ENCODE measurements at regions not wholly inside any gene's neighbourhood (a gene's known extent, or its start where the extent isn't known, plus 50 kb on each side); places are given as distances from the start of the nearest gene placed in this dataset.

DNA sequence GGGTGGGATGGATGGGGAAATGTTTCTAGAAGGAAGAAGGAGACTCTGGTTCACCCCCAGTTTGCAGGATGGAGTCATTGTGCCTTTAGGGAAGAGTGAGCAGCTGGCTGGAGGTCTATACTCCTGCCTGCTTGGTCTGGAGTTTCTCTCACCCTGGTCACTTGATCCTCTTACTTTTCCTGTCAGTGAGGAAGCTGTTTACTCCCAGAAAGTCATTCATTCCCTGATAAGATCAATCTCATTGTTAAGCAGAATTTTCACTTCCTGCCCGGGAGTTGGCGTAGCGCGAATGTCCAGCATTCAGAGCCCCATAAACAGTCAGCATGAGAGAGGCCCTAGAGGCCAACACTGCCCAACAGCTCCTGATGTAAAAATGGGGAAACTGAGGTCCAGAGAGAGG, 70.4 kb upstream of the SIRPA start:
- Histone ChIP-seq H3K36me3 (ENCODE audit: control insufficient read depth, insufficient read depth, low read length) (no peaks in the 10 kb centered on the region), H3K4me3 (ENCODE audit: low read depth, low read length) (no peak overlapping the region), H3K27me3 (replicated peaks; ENCODE audit: control insufficient read depth, insufficient read depth, low read length) (no peaks in the 10 kb centered on the region), H3K4me1 (no peaks in the 10 kb centered on the region), H3K9me3 (peaks cover 8% of the 10 kb centered on the region; the same call in 1 of the 2 replicates)
- H3K27me3 Mint-ChIP-seq (ENCODE audit: insufficient read depth, unreplicated experiment): no peaks in the 10 kb centered on the region
- DNase-seq: no peak
- H3K36me3 Mint-ChIP-seq (ENCODE audit: insufficient read depth, unreplicated experiment): no peaks in the 10 kb centered on the region
- ChIA-PET CTCF (interaction anchor here (1.3 kb wide), 1 partner anchor 48 kb away, joined by 3 read pairs; no protein-coding TSS in a partner anchor), POLR2A (no interaction called here)
- intact Hi-C loops (cut with micrococcal nuclease; ENCODE audit: unreplicated experiment): no loop called here
- no peak overlapping the region for H3K4me3 Mint-ChIP-seq (ENCODE audit: unreplicated experiment)
- H3K4me1 Mint-ChIP-seq (ENCODE audit: low read depth, unreplicated experiment): no peaks in the 10 kb centered on the region
- TF ChIP-seq, protein P1, sequence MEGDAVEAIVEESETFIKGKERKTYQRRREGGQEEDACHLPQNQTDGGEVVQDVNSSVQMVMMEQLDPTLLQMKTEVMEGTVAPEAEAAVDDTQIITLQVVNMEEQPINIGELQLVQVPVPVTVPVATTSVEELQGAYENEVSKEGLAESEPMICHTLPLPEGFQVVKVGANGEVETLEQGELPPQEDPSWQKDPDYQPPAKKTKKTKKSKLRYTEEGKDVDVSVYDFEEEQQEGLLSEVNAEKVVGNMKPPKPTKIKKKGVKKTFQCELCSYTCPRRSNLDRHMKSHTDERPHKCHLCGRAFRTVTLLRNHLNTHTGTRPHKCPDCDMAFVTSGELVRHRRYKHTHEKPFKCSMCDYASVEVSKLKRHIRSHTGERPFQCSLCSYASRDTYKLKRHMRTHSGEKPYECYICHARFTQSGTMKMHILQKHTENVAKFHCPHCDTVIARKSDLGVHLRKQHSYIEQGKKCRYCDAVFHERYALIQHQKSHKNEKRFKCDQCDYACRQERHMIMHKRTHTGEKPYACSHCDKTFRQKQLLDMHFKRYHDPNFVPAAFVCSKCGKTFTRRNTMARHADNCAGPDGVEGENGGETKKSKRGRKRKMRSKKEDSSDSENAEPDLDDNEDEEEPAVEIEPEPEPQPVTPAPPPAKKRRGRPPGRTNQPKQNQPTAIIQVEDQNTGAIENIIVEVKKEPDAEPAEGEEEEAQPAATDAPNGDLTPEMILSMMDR (IDR thresholded peaks at IDR 0.05; ENCODE audit: insufficient read depth in 1 of 2, low read depth in 1 of 2, low read length in 1 of 2, severe bottlenecking in 1 of 2, unreplicated experiment in 1 of 2): no peak
- no peaks in the 10 kb centered on the region for H3K9me3 Mint-ChIP-seq (ENCODE audit: unreplicated experiment)
- no TSS peak for BruUV-seq (replicated peaks)
- no peak overlapping the region for H3K27ac Mint-ChIP-seq (ENCODE audit: unreplicated experiment)

DNA sequence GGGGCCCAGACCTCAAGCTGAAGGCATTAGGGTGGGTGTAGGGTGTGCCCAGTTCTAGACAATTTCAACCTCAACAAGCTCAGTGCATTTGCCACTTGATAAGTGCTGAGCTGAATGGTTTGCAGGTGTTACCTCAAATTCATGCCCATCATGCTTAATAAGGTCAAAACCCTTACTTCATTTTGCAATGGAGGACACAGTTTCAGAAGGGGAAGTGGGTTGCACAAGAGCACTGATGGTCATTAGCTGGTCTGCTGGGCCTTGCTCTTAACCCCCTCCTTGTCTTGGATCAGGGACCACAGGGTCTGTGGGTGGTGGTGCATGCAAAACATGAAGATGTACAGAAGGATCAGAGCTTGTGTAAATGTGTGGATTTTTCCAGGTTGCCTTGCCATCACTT, 71.0 kb upstream of the SIRPA start:
- Mint-ChIP-seq H3K4me1 (ENCODE audit: low read depth, unreplicated experiment) (no peaks in the 10 kb centered on the region), H3K27ac (ENCODE audit: unreplicated experiment) (no peak overlapping the region), H3K4me3 (ENCODE audit: unreplicated experiment) (no peak overlapping the region), H3K9me3 (ENCODE audit: unreplicated experiment) (no peaks in the 10 kb centered on the region), H3K36me3 (ENCODE audit: insufficient read depth, unreplicated experiment) (no peaks in the 10 kb centered on the region), H3K27me3 (ENCODE audit: insufficient read depth, unreplicated experiment) (no peaks in the 10 kb centered on the region)
- no TSS peak for BruUV-seq (replicated peaks)
- Histone ChIP-seq H3K4me1 (no peaks in the 10 kb centered on the region), H3K36me3 (ENCODE audit: control insufficient read depth, insufficient read depth, low read length) (no peaks in the 10 kb centered on the region), H3K27me3 (replicated peaks; ENCODE audit: control insufficient read depth, insufficient read depth, low read length) (no peaks in the 10 kb centered on the region), H3K4me3 (ENCODE audit: low read depth, low read length) (no peak overlapping the region), H3K9me3 (peaks cover 8% of the 10 kb centered on the region; the same call in 1 of the 2 replicates)
- ChIA-PET CTCF (interaction anchor here (1.3 kb wide), 1 partner anchor 47 kb away, joined by 3 read pairs; no protein-coding TSS in a partner anchor), POLR2A (no interaction called here)
- TF ChIP-seq, protein P1 (IDR thresholded peaks at IDR 0.05; ENCODE audit: insufficient read depth in 1 of 2, low read depth in 1 of 2, low read length in 1 of 2, severe bottlenecking in 1 of 2, unreplicated experiment in 1 of 2): no peak
- intact Hi-C loops (cut with micrococcal nuclease; ENCODE audit: unreplicated experiment): no loop called here
- no peak for DNase-seq

DNA sequence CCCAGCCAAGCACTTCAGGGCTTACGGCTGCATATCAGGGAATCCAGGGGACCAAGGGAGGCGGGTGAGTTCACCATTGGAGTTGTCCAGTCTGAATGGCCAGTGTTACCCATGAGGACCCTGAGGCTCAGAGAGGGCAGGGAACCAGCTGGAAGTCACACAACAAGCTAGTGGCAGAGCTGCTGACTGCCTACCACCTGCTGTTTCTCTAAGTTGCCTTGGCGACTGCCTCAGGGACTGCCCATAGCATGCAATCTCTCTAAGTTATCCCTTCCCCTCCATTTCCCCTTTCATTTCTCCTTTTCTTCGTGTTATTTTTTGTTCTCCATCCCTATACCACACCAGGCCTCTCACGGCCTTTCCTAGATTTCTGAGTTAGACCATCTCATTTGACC, 71.8 kb upstream of the SIRPA start:
- no peaks in the 10 kb centered on the region for H3K27me3 ChIP-seq (replicated peaks; ENCODE audit: control insufficient read depth, insufficient read depth, low read length)
- TF ChIP-seq, protein P1 (IDR thresholded peaks at IDR 0.05; ENCODE audit: insufficient read depth in 1 of 2, low read depth in 1 of 2, low read length in 1 of 2, severe bottlenecking in 1 of 2, unreplicated experiment in 1 of 2): no peak
- no peaks in the 10 kb centered on the region for H3K4me1 Mint-ChIP-seq (ENCODE audit: low read depth, unreplicated experiment)
- no peaks in the 10 kb centered on the region for H3K4me1 ChIP-seq
- ChIA-PET CTCF (no interaction called here), POLR2A (no interaction called here)
- no peak overlapping the region for H3K27ac Mint-ChIP-seq (ENCODE audit: unreplicated experiment)
- H3K36me3 ChIP-seq (ENCODE audit: control insufficient read depth, insufficient read depth, low read length): no peaks in the 10 kb centered on the region
- no peak overlapping the region for H3K4me3 ChIP-seq (ENCODE audit: low read depth, low read length)
- no peaks in the 10 kb centered on the region for H3K27me3 Mint-ChIP-seq (ENCODE audit: insufficient read depth, unreplicated experiment)
- H3K36me3 Mint-ChIP-seq (ENCODE audit: insufficient read depth, unreplicated experiment): no peaks in the 10 kb centered on the region
- BruUV-seq (replicated peaks): no TSS peak
- intact Hi-C loops (cut with micrococcal nuclease; ENCODE audit: unreplicated experiment): no loop called here
- no peak for DNase-seq
- peaks cover 8% of the 10 kb centered on the region; the same call in 1 of the 2 replicates for H3K9me3 ChIP-seq
- no peak overlapping the region for H3K4me3 Mint-ChIP-seq (ENCODE audit: unreplicated experiment)
- no peaks in the 10 kb centered on the region for H3K9me3 Mint-ChIP-seq (ENCODE audit: unreplicated experiment)
